PC-9 (cell line): ENCODE measurements at regions not wholly inside any gene's neighbourhood (a gene's known extent, or its start where the extent isn't known, plus 50 kb on each side); places are given as distances from the start of the nearest gene placed in this dataset.

Experiments
- EZH2 ChIP-seq: fragments of 200-600 bp; sonication (generic); IDR thresholded peaks from 2 replicates; pipeline ENCODE4 v1.8.0; 2017; ENCODE audit warnings: antibody characterized with exemption, low read depth
- TF ChIP-seq, protein P1 (sequence below): fragments of 200-600 bp; sonication (generic); conservative IDR thresholded peaks from 2 replicates; pipeline ENCODE4 v1.6.1; 2017; ENCODE audit warnings: mixed run types, antibody characterized with exemption, mild to moderate bottlenecking, moderate library complexity

DNA sequence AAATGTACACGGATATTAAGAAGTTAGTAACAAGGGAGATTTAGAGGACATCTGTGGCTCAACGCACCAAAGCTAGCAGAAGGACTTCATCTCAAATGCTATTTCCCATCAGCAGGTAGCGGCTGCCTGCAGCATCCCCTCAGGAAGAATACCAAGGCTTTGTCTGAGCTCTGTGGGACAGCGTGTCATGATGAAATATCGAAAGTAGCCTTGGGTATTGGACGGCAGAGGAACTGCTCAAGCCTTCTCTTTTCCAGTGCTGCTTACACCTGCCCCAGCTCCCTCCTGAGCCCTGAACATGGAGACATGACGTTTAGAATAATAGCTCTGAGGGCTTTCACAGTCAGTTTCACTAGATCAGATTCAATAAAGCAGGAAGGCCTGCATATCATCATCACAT is 241.6 kb downstream of the SUCLG1 start:
- TF ChIP-seq, protein P1, sequence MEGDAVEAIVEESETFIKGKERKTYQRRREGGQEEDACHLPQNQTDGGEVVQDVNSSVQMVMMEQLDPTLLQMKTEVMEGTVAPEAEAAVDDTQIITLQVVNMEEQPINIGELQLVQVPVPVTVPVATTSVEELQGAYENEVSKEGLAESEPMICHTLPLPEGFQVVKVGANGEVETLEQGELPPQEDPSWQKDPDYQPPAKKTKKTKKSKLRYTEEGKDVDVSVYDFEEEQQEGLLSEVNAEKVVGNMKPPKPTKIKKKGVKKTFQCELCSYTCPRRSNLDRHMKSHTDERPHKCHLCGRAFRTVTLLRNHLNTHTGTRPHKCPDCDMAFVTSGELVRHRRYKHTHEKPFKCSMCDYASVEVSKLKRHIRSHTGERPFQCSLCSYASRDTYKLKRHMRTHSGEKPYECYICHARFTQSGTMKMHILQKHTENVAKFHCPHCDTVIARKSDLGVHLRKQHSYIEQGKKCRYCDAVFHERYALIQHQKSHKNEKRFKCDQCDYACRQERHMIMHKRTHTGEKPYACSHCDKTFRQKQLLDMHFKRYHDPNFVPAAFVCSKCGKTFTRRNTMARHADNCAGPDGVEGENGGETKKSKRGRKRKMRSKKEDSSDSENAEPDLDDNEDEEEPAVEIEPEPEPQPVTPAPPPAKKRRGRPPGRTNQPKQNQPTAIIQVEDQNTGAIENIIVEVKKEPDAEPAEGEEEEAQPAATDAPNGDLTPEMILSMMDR, result no peak
- no peak for TF ChIP-seq EZH2
